Mucosa of descending colon (tissue), 3 donors: ENCODE measurements at regions not wholly inside any gene's neighbourhood (a gene's known extent, or its start where the extent isn't known, plus 50 kb on each side); places are given as distances from the start of the nearest gene placed in this dataset.

Source experiments
- ATAC-seq: fragments of 200-7000 bp; cut with Tn5 transposase; one replicate; pipeline ENCODE4 v1.9.1; 2020; ENCODE audit warnings: mild to moderate bottlenecking, moderate library complexity
- DNase-seq, 3 donors: peaks; one replicate each; pipeline ENCODE4 v3.0.0-alpha.2; 2020
- H3K36me3 ChIP-seq: fragments of 200-600 bp; one replicate; pipeline ENCODE4 v1.8.0; 2021; ENCODE audit warnings: low read depth, mild to moderate bottlenecking
- H3K4me1 ChIP-seq: fragments of 200-600 bp; one replicate; pipeline ENCODE4 v1.8.0; 2021; ENCODE audit warnings: low read depth, mild to moderate bottlenecking
- H3K4me3 ChIP-seq: fragments of 200-600 bp; one replicate; pipeline ENCODE4 v1.8.0; 2021; ENCODE audit warnings: mild to moderate bottlenecking
- H3K9me3 ChIP-seq: fragments of 200-600 bp; one replicate; pipeline ENCODE4 v1.8.0; 2021; ENCODE audit warnings: mild to moderate bottlenecking
- CTCF ChIP-seq: fragments of 200-600 bp; IDR thresholded peaks from one replicate; pipeline ENCODE4 v1.8.0; 2022; ENCODE audit warnings: antibody characterized with exemption, mild to moderate bottlenecking
- intact Hi-C, 2 donors: fragments of 100-400 bp; cut with DNase I in 1 of 2; cut with micrococcal nuclease in 1 of 2; formaldehyde crosslinking; loops; one replicate each; pipeline versions ENCODE4 v1.11.0 to v1.11.1; 2022; cut with DNase I, micrococcal nuclease
- donor health status: DM: no; HTN: no; CAD: no; lungs with moderate emphysema.
- donor health status: DM: no; HTN: no; CAD: no.
- donor health status: DM: no; HTN: yes; CAD: no.

- ATAC-seq (no peak), DNase-seq (no peak)
- H3K4me3 ChIP-seq = no peak overlapping the region
- TF ChIP-seq CTCF = no peak
- H3K4me1 ChIP-seq = no peaks in the 10 kb centered on the region
- H3K9me3 ChIP-seq = no peaks in the 10 kb centered on the region
- no peaks in the 10 kb centered on the region for H3K36me3 ChIP-seq
- intact Hi-C loops = no loop called here
Measured at GRCh38 chrX:861340-861890, 230.8 kb downstream of the SHOX start.

- Histone ChIP-seq H3K4me3 (no peak overlapping the region), H3K36me3 (no peaks in the 10 kb centered on the region), H3K4me1 (no peaks in the 10 kb centered on the region), H3K9me3 (no peaks in the 10 kb centered on the region)
- no peak for TF ChIP-seq CTCF
- no peak for ATAC-seq
- intact Hi-C loops = no loop called here
- DNase-seq = no peak
Measured at GRCh38 chrX:859329-859728, 228.7 kb downstream of the SHOX start.

- no peaks in the 10 kb centered on the region for H3K4me1 ChIP-seq
- intact Hi-C loops = no loop called here
- ATAC-seq (no peak), DNase-seq (no peak)
- TF ChIP-seq CTCF = no peak
- no peaks in the 10 kb centered on the region for H3K9me3 ChIP-seq
- H3K4me3 ChIP-seq = no peak overlapping the region
- H3K36me3 ChIP-seq = no peaks in the 10 kb centered on the region
Measured at GRCh38 chrX:858542-859078, 228.0 kb downstream of the SHOX start.

- intact Hi-C loops = no loop called here
Measured at GRCh38 chrX:857376-857775, 226.8 kb downstream of the SHOX start.

GRCh38 chrX:856566-857290 lies 226.1 kb downstream of the SHOX start:
- H3K9me3 ChIP-seq = peaks cover 2% of the 10 kb centered on the region
- intact Hi-C loops = no loop called here
- no peaks in the 10 kb centered on the region for H3K4me1 ChIP-seq
- H3K4me3 ChIP-seq = no peak overlapping the region
- no peak for DNase-seq
- TF ChIP-seq CTCF = no peak
- no peaks in the 10 kb centered on the region for H3K36me3 ChIP-seq
- no peak for ATAC-seq

More at GRCh38 chrX:857376-857775, 226.8 kb downstream of the SHOX start:
- TF ChIP-seq CTCF = no peak
- no peak overlapping the region for H3K4me3 ChIP-seq
- H3K36me3 ChIP-seq = no peaks in the 10 kb centered on the region
- peaks cover 2% of the 10 kb centered on the region for H3K9me3 ChIP-seq
- DNase-seq (no peak), ATAC-seq (no peak)
- H3K4me1 ChIP-seq = no peaks in the 10 kb centered on the region
